ENCODE measurements at regions not wholly inside any gene's neighbourhood (a gene's known extent, or its start where the extent isn't known, plus 50 kb on each side); places are given as distances from the start of the nearest gene placed in this dataset.

DNA sequence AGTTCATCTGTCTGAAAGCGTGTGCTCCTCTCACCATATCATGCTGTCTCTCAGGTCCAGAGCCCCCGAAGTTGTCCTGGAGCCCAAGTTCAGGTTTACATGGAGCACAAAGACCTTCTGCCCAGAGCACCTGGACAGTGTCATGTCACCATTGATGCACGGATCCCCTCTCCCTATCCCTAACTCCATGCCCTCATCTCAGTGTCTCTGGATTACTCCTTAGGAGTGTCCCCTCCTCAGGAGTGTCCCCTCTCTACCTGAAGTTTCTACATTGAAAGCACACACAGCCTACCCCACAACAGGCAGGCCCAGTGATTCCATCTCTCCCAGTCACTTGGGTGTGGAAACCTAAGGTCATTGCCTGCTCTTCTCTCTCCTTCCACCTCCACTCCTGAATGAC, 144.1 kb upstream of the NCKAP5 start:
- H3K27me3 ChIP-seq, result no peaks in the 10 kb centered on the region
- H3K4me3 ChIP-seq, result no peak overlapping the region
- DNase-seq (no peak), ATAC-seq (no peak)
- H3K36me3 ChIP-seq, result no peaks in the 10 kb centered on the region
- H3K4me1 ChIP-seq, result no peaks in the 10 kb centered on the region
- H3K9me3 ChIP-seq, result no peaks in the 10 kb centered on the region
- TF ChIP-seq CTCF (IDR thresholded peaks at IDR 0.05), result no peak
- intact Hi-C loops (cut with DNase I), result no loop called here
- no peak overlapping the region for H3K27ac ChIP-seq

DNA sequence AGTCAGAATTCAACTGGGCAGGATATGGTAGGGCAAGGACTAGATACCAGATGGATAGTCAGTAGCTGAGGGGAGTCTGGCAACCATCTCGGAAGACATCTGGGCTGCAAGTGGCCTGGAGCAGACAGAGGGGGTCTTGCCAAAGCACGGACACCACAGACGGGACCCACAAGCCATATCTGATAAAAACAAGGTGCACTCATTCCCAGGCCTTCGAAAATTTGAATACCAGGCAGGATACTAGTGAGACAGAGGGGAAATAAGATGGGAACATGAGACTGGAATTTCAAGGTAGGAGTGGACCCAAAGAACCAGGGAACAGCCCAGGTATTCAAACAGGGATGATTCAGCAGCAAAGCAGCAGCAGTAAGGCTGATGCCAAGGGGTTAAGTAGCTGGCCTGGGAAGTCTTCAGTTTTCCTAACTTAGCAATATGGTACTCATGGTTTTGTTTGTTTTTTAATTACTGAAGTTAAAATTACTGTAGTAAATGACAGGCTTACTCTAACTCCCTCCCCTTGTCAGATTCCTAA, 144.9 kb upstream of the NCKAP5 start:
- no peak for TF ChIP-seq CTCF (IDR thresholded peaks at IDR 0.05)
- Histone ChIP-seq H3K27me3 (no peaks in the 10 kb centered on the region), H3K36me3 (no peaks in the 10 kb centered on the region), H3K4me3 (no peak overlapping the region), H3K27ac (no peak overlapping the region), H3K4me1 (no peaks in the 10 kb centered on the region), H3K9me3 (no peaks in the 10 kb centered on the region)
- no peak for DNase-seq
- ATAC-seq, result no peak
- intact Hi-C loops (cut with DNase I), result no loop called here

- no peak for TF ChIP-seq CTCF (IDR thresholded peaks at IDR 0.05)
- intact Hi-C loops (cut with DNase I), result no loop called here
- ATAC-seq (no peak), DNase-seq (no peak)
- Histone ChIP-seq H3K9me3 (no peaks in the 10 kb centered on the region), H3K4me1 (no peaks in the 10 kb centered on the region), H3K27me3 (no peaks in the 10 kb centered on the region), H3K36me3 (no peaks in the 10 kb centered on the region), H3K4me3 (no peak overlapping the region), H3K27ac (no peak overlapping the region)
These were observed 147.9 kb upstream of the NCKAP5 start for GRCh38 chr2:133716166-133716565.

GRCh38 chr2:133717497-133717896, 149.2 kb upstream of the NCKAP5 start:
- H3K27ac ChIP-seq, result no peak overlapping the region
- TF ChIP-seq CTCF (IDR thresholded peaks at IDR 0.05), result no peak
- intact Hi-C loops (cut with DNase I), result no loop called here
- H3K36me3 ChIP-seq, result no peaks in the 10 kb centered on the region
- ATAC-seq (no peak), DNase-seq (no peak)
- H3K9me3 ChIP-seq, result no peaks in the 10 kb centered on the region
- no peaks in the 10 kb centered on the region for H3K27me3 ChIP-seq
- no peak overlapping the region for H3K4me3 ChIP-seq
- no peaks in the 10 kb centered on the region for H3K4me1 ChIP-seq

DNA sequence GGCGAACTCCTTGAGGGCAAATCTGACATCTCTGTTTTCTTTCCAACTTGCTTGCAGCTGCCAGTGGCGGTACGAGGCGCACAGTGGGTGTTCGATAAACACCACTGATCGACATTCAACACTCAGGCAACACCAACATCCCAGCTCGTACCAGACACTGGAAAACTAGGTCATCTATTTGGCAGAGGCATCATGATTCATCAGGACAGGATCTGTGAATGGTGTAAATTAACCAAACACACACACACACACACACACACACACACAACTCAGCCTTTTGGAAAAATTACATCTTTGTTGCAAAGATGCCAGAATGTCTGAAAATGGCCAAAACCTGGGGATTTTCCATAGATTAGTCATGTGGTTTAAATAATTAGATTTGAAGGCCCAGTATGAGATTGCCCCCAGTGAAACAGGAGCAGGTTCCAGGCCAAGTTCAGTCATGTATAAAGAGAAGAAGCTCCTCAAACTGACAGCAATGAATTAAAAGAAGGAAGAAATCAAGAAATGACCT, 150.5 kb upstream of the NCKAP5 start:
- no peak for TF ChIP-seq CTCF (IDR thresholded peaks at IDR 0.05)
- no peak overlapping the region for H3K4me3 ChIP-seq
- H3K27me3 ChIP-seq, result no peaks in the 10 kb centered on the region
- no peaks in the 10 kb centered on the region for H3K9me3 ChIP-seq
- no peak for DNase-seq
- intact Hi-C loops (cut with DNase I), result no loop called here
- H3K4me1 ChIP-seq, result no peaks in the 10 kb centered on the region
- H3K36me3 ChIP-seq, result no peaks in the 10 kb centered on the region
- no peak overlapping the region for H3K27ac ChIP-seq
- ATAC-seq, result no peak

DNA sequence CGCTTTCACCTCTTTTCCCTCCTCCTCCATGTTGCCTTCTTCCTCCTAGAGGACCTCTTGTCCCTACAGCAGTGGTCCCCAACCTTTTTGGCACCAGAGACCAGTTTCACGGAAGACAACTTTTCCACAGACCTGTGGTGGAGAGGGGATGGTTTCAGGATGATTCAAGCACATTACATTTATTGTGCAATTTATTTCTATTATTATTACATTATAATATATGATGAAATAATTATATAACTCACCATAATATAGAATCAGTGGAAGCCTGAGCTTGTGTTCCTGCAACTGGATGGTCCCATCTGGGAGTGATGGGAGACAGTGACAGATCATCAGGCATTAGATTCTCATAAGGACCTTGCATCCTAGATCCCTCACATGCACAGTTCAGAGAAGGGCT, 152.2 kb upstream of the NCKAP5 start:
- DNase-seq (no peak), ATAC-seq (no peak)
- no peak overlapping the region for H3K4me3 ChIP-seq
- TF ChIP-seq CTCF (IDR thresholded peaks at IDR 0.05), result no peak
- H3K27me3 ChIP-seq, result no peaks in the 10 kb centered on the region
- H3K36me3 ChIP-seq, result no peaks in the 10 kb centered on the region
- H3K9me3 ChIP-seq, result no peaks in the 10 kb centered on the region
- intact Hi-C loops (cut with DNase I), result no loop called here
- H3K27ac ChIP-seq, result no peak overlapping the region
- H3K4me1 ChIP-seq, result no peaks in the 10 kb centered on the region
